ENCODE measurements at regions not wholly inside any gene's neighbourhood (a gene's known extent, or its start where the extent isn't known, plus 50 kb on each side); places are given as distances from the start of the nearest gene placed in this dataset.

DNA sequence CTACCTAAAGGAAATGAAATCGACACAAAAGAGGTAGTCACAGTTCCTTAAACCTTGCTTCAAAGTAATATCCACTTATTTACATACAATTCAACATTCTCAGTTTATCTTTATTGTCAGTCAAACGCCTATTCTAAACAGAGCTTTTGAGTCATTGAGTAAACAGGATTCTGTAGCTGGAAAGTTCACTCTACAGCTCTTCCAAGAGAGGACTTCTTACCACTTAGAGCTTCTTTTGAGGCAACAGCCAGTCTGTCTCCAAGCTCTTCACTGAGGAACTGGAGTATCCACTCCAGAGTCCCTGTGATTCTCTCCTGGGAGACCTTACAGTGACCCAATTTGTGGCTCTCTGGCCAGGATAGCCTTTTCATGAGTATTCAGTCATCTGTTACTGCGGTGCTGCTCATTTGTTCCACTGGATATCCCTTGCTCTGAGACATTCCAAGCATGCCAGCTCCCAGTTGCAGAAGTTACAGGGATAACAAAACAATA lies 210.9 kb upstream of the OSR1 start:
- no peak overlapping the region for H3K27ac ChIP-seq
- no peak overlapping the region for H3K4me3 ChIP-seq (IDR thresholded peaks at IDR 0.05; ENCODE audit: insufficient read depth, low read depth, low read length)
- no peaks in the 10 kb centered on the region for H3K4me1 ChIP-seq (ENCODE audit: low read depth, poor library complexity, severe bottlenecking)
- no peak overlapping the region for H3K9ac ChIP-seq
- no peak overlapping the region for H3K4me2 ChIP-seq
- H3K79me2 ChIP-seq (ENCODE audit: insufficient read depth, low read depth), result no peaks in the 10 kb centered on the region
- H2AFZ ChIP-seq (ENCODE audit: low read depth), result no peak overlapping the region
- H4K20me1 ChIP-seq (ENCODE audit: insufficient read depth), result no peaks in the 10 kb centered on the region
- no peaks in the 10 kb centered on the region for H3K27me3 ChIP-seq (ENCODE audit: insufficient read depth, low read depth)
- TF ChIP-seq, protein P1, sequence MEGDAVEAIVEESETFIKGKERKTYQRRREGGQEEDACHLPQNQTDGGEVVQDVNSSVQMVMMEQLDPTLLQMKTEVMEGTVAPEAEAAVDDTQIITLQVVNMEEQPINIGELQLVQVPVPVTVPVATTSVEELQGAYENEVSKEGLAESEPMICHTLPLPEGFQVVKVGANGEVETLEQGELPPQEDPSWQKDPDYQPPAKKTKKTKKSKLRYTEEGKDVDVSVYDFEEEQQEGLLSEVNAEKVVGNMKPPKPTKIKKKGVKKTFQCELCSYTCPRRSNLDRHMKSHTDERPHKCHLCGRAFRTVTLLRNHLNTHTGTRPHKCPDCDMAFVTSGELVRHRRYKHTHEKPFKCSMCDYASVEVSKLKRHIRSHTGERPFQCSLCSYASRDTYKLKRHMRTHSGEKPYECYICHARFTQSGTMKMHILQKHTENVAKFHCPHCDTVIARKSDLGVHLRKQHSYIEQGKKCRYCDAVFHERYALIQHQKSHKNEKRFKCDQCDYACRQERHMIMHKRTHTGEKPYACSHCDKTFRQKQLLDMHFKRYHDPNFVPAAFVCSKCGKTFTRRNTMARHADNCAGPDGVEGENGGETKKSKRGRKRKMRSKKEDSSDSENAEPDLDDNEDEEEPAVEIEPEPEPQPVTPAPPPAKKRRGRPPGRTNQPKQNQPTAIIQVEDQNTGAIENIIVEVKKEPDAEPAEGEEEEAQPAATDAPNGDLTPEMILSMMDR (conservative IDR thresholded peaks at IDR 0.05; ENCODE audit: low read depth, low read length), result no peak
- no peaks in the 10 kb centered on the region for H3K36me3 ChIP-seq (ENCODE audit: insufficient read depth)

DNA sequence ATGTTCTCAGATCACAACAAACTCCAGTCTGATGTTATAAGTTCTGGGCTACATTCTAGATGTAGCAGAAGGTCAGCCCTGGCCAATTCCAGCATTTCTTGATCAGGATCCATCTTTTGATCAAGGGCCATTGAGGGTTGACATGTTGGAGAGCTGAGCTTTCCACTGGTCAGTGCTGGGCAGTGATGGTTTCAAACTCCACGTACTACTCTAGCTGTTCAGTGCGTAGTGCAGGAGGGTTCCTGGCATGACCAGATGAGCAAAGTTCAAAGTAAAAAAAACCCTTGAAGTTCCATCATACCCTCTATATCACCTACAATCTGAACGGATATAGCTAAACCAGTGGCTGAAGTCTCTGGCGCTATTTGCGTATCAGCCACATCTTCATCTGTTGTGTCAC lies 210.4 kb upstream of the OSR1 start:
- H3K27me3 ChIP-seq (ENCODE audit: insufficient read depth, low read depth), result no peaks in the 10 kb centered on the region
- H2AFZ ChIP-seq (ENCODE audit: low read depth), result no peak overlapping the region
- no peaks in the 10 kb centered on the region for H3K36me3 ChIP-seq (ENCODE audit: insufficient read depth)
- H3K4me2 ChIP-seq, result no peak overlapping the region
- no peaks in the 10 kb centered on the region for H3K4me1 ChIP-seq (ENCODE audit: low read depth, poor library complexity, severe bottlenecking)
- no peaks in the 10 kb centered on the region for H3K79me2 ChIP-seq (ENCODE audit: insufficient read depth, low read depth)
- H3K27ac ChIP-seq, result no peak overlapping the region
- H3K4me3 ChIP-seq (IDR thresholded peaks at IDR 0.05; ENCODE audit: insufficient read depth, low read depth, low read length), result no peak overlapping the region
- TF ChIP-seq, protein P1 (conservative IDR thresholded peaks at IDR 0.05; ENCODE audit: low read depth, low read length), result no peak
- no peak overlapping the region for H3K9ac ChIP-seq
- H4K20me1 ChIP-seq (ENCODE audit: insufficient read depth), result no peaks in the 10 kb centered on the region

DNA sequence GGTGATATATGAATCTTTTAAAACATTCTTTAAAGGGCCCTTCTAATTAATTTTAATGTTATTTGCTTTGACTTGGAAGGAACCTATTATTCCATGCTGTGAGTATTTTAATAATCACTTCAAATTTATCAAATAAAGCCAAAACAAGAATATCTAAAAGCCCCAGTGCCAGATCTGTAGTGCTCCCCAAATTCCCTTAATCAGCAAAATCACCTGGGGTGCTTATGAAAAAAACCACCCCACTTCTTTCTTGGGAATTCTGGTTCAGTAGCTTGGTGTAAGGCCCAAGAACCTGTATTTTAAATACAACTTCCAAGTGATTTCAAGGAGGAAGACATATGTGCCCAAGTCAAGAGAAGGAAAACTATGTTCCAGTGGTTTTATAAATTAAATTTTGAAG lies 202.4 kb upstream of the OSR1 start:
- TF ChIP-seq, protein P1 (conservative IDR thresholded peaks at IDR 0.05; ENCODE audit: low read depth, low read length), result no peak
- H3K27me3 ChIP-seq (ENCODE audit: insufficient read depth, low read depth), result no peaks in the 10 kb centered on the region
- H3K4me2 ChIP-seq, result no peak overlapping the region

DNA sequence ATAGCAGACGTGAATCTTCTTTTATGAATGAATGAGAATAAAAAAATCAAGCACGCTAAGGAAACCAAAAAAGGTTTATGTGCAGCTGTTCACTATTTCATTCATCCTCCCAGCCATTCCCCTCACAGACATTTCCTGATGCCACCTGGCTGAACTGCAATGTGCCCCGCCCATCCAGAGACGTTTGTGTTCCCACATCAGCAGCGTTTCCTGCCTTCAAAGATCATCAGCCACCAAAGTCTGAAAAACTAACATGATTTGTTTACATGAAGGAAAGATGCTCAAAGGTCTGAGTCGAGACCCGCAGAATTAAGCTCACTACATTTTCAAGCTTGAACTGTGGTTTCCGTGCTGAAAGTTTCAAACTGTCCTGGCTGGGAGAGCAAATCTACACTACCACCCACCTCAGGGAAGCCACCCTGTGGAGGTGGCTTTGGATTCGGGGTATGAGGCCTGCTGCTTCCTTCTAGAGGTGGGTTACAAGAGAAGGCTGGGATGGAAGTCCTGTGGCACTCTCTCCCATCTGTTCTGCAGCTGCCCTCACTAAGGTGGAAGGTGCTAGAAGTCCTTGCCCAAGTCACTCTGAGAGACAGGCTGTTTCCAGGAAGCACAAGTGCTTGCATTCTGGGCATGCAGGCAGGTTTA lies 201.3 kb upstream of the OSR1 start:
- Histone ChIP-seq H3K9ac (no peak overlapping the region), H3K27ac (no peak overlapping the region), H4K20me1 (ENCODE audit: insufficient read depth) (no peaks in the 10 kb centered on the region), H3K27me3 (ENCODE audit: insufficient read depth, low read depth) (no peaks in the 10 kb centered on the region), H3K4me3 (IDR thresholded peaks at IDR 0.05; ENCODE audit: insufficient read depth, low read depth, low read length) (no peak overlapping the region), H2AFZ (ENCODE audit: low read depth) (no peak overlapping the region), H3K79me2 (ENCODE audit: insufficient read depth, low read depth) (no peaks in the 10 kb centered on the region), H3K4me2 (no peak overlapping the region), H3K36me3 (ENCODE audit: insufficient read depth) (no peaks in the 10 kb centered on the region), H3K4me1 (ENCODE audit: low read depth, poor library complexity, severe bottlenecking) (no peaks in the 10 kb centered on the region)
- TF ChIP-seq, protein P1 (conservative IDR thresholded peaks at IDR 0.05; ENCODE audit: low read depth, low read length), result no peak

More for the DNA sequence above, 202.4 kb upstream of the OSR1 start:
- no peaks in the 10 kb centered on the region for H3K79me2 ChIP-seq (ENCODE audit: insufficient read depth, low read depth)
- no peak overlapping the region for H3K9ac ChIP-seq
- no peaks in the 10 kb centered on the region for H3K4me1 ChIP-seq (ENCODE audit: low read depth, poor library complexity, severe bottlenecking)
- no peak overlapping the region for H3K27ac ChIP-seq
- no peaks in the 10 kb centered on the region for H3K36me3 ChIP-seq (ENCODE audit: insufficient read depth)
- H4K20me1 ChIP-seq (ENCODE audit: insufficient read depth), result no peaks in the 10 kb centered on the region
- H3K4me3 ChIP-seq (IDR thresholded peaks at IDR 0.05; ENCODE audit: insufficient read depth, low read depth, low read length), result no peak overlapping the region
- no peak overlapping the region for H2AFZ ChIP-seq (ENCODE audit: low read depth)

Measured in KMS-11 (cell line).